ENCODE measurements at regions not wholly inside any gene's neighbourhood (a gene's known extent, or its start where the extent isn't known, plus 50 kb on each side); places are given as distances from the start of the nearest gene placed in this dataset.

GRCh38 chr11:19592842-19593241 is 119.8 kb upstream of the NAV2 start:
- DNase-seq (ENCODE audit: low read depth, low spot score) (no peak), ATAC-seq (no peak)
- BruUV-seq (replicated peaks) = no TSS peak
- Histone ChIP-seq H3K27ac (ENCODE audit: low read length) (no peak overlapping the region), H3K27me3 (ENCODE audit: control insufficient read depth, insufficient read depth, low read length) (no peaks in the 10 kb centered on the region; the same call in 1 of the 2 replicates), H3K4me1 (ENCODE audit: control insufficient read depth, insufficient read depth, low read length) (no peaks in the 10 kb centered on the region), H3K36me3 (ENCODE audit: control insufficient read depth, insufficient read depth, low read length) (no peaks in the 10 kb centered on the region), H3K4me3 (ENCODE audit: low read depth in 2 of 2, low read length in 2 of 2) (no peak overlapping the region), H3K9me3 (ENCODE audit: control insufficient read depth, insufficient read depth, low read depth, low read length) (no peaks in the 10 kb centered on the region)
- TF ChIP-seq TCF7L2 (IDR thresholded peaks at IDR 0.05; ENCODE audit: low read depth, low read length) = no peak
- no peak for TF ChIP-seq CTCF (IDR thresholded peaks at IDR 0.05)
- TF ChIP-seq REST (IDR thresholded peaks at IDR 0.05; ENCODE audit: insufficient read depth in 1 of 2, low read depth in 2 of 2, low read length in 1 of 2) = no peak
- TF ChIP-seq POLR2AphosphoS5 (IDR thresholded peaks at IDR 0.05; ENCODE audit: low read depth, low read length) = no peak
- no peak for TF ChIP-seq SIN3A (IDR thresholded peaks at IDR 0.05; ENCODE audit: borderline replicate concordance, insufficient read depth, low read depth, low read length)
- POLR2A ChIA-PET = interaction anchor here (0.7 kb wide), 1 partner anchor 30 kb away, joined by 13 read pairs; no protein-coding TSS in a partner anchor
- CTCF ChIA-PET = interaction anchor here (0.5 kb wide), 1 partner anchor 29 kb away, joined by 5 read pairs; no protein-coding TSS in a partner anchor
- intact Hi-C loops (cut with micrococcal nuclease; ENCODE audit: unreplicated experiment) (no loop called here), in situ Hi-C loops (cut with HindIII; ENCODE audit: low pct_unique_long_range_greater_than_20kb, low sequenced_read_pairs) (no loop called here)

GRCh38 chr11:19589567-19590260 is 122.9 kb upstream of the NAV2 start:
- CTCF ChIA-PET = no interaction called here
- intact Hi-C loops (cut with micrococcal nuclease; ENCODE audit: unreplicated experiment) = no loop called here
- BruUV-seq (replicated peaks) = no TSS peak

More at GRCh38 chr11:19589567-19590260, 122.9 kb upstream of the NAV2 start:
- Histone ChIP-seq H3K27ac (ENCODE audit: low read length) (no peak overlapping the region), H3K4me1 (ENCODE audit: control insufficient read depth, insufficient read depth, low read length) (no peaks in the 10 kb centered on the region), H3K27me3 (ENCODE audit: control insufficient read depth, insufficient read depth, low read length) (no peaks in the 10 kb centered on the region; the same call in 1 of the 2 replicates), H3K4me3 (ENCODE audit: low read depth in 2 of 2, low read length in 2 of 2) (no peak overlapping the region), H3K9me3 (ENCODE audit: control insufficient read depth, insufficient read depth, low read depth, low read length) (no peaks in the 10 kb centered on the region), H3K36me3 (ENCODE audit: control insufficient read depth, insufficient read depth, low read length) (no peaks in the 10 kb centered on the region)
- DNase-seq (ENCODE audit: low read depth, low spot score) (no peak), ATAC-seq (no peak)
- POLR2A ChIA-PET = no interaction called here
- TF ChIP-seq POLR2AphosphoS5 (IDR thresholded peaks at IDR 0.05; ENCODE audit: low read depth, low read length) = no peak
- no peak for TF ChIP-seq CTCF (IDR thresholded peaks at IDR 0.05)
- TF ChIP-seq SIN3A (IDR thresholded peaks at IDR 0.05; ENCODE audit: borderline replicate concordance, insufficient read depth, low read depth, low read length) = no peak
- TF ChIP-seq TCF7L2 (IDR thresholded peaks at IDR 0.05; ENCODE audit: low read depth, low read length) = no peak
- TF ChIP-seq REST (IDR thresholded peaks at IDR 0.05; ENCODE audit: insufficient read depth in 1 of 2, low read depth in 2 of 2, low read length in 1 of 2) = no peak
- in situ Hi-C loops (cut with HindIII; ENCODE audit: low pct_unique_long_range_greater_than_20kb, low sequenced_read_pairs) = no loop called here
